Epidermal melanocyte (primary cell): ENCODE measurements at regions not wholly inside any gene's neighbourhood (a gene's known extent, or its start where the extent isn't known, plus 50 kb on each side); places are given as distances from the start of the nearest gene placed in this dataset.

Experiments used
- DNase-seq: peaks from one replicate; pipeline ENCODE4 v3.0.0; 2011; ENCODE audit warnings: low spot score; ENCODE audit not compliant: insufficient read length

DNA sequence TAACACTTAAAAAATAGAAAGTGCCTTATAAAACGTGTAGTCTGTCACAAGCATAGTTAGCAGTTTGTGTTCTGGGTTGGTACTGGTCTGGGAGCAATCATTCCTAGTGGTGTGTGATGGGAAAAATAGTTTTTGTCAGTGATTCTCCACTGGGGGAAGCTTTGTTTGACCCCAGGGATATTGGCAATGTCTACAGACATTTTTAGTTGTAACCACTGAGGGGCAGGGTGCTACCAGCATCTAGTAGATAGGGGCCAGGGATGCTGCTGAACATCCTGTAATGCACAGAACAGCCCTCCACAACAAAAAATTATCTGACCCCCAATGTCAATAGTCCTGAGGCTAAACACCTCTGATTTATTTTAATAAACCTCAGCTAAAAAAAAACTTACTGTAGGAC lies 51.6 kb upstream of the CREB5 start:
- no peak for DNase-seq

DNA sequence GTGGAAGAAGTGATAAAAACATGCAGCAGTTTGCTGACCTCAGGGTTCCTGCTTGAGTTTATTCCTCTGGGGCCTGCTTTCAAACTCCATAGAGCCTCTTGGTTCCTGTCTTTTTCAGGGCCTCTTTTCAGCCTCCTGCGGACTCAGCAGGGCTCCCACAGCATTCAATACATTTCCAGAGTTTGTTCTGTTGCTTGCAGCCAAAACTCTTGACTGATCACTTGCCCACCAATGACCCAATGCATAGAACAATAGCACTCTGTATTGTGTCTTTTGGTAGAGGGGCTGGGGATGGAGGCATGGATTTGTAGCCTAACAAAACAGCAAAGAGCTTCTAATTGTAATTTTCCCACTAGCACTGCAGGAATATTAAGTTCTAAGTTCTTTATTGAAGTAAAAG lies 50.8 kb upstream of the CREB5 start:
- DNase-seq, result no peak

DNA sequence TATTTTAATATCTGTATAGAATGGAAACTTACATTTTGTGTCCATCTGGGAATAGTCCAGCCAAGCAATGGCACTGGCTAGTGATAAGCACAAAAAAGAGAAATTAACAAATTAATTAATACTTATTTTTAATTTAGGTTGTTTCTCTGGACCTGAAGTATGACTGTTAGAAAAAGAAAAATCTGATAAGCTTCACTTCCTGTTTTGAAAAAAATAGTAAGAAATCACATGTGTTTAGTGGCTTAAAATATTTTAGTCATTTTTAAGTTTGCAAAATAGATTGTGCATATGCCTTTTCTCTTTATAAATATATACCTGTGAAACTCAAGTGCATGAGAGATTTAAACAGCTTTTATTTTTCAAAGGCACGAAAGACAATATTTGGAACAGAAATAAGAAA lies 50.1 kb upstream of the CREB5 start:
- DNase-seq, result no peak
